Liver (tissue), 8 donors: ENCODE measurements at regions not wholly inside any gene's neighbourhood (a gene's known extent, or its start where the extent isn't known, plus 50 kb on each side); places are given as distances from the start of the nearest gene placed in this dataset.
"Not testable (repeated sequence)": the region's sequence is repeated elsewhere in the genome, so short reads cannot be mapped to it uniquely, and the experiment has no call there.

Experiments used
- DNase-seq: peaks from one replicate; pipeline ENCODE4 v3.0.0-alpha.2; 2017; ENCODE audit warnings: low spot score
- H3K27ac ChIP-seq, 2 donors: one replicate each; pipeline ENCODE4 v1.7.0; 2013; ENCODE audit warnings: inconsistent platforms in 2 of 2, low read length in 2 of 2, control low read depth in 1 of 2, low read depth in 1 of 2, mild to moderate bottlenecking in 1 of 2
- H3K27me3 ChIP-seq, 4 donors: one replicate each; pipeline versions ENCODE4 v1.6.1 to v1.7.0; 2013; ENCODE audit warnings: low read length in 3 of 4, inconsistent platforms in 1 of 4, mild to moderate bottlenecking in 1 of 4, moderate library complexity in 1 of 4; ENCODE audit not compliant: control insufficient read depth in 4 of 4, insufficient read depth in 4 of 4
- H3K36me3 ChIP-seq, 4 donors: one replicate each; pipeline versions ENCODE4 v1.6.1 to v1.7.0; 2013; ENCODE audit warnings: low read length in 3 of 4, mild to moderate bottlenecking in 3 of 4, low read depth in 1 of 4, moderate library complexity in 1 of 4; ENCODE audit not compliant: control insufficient read depth in 4 of 4, insufficient read depth in 3 of 4
- H3K4me1 ChIP-seq, 4 donors: one replicate each; pipeline versions ENCODE4 v1.6.1 to v1.7.0; 2013; ENCODE audit warnings: low read length in 3 of 4, mild to moderate bottlenecking in 3 of 4, moderate library complexity in 1 of 4; ENCODE audit not compliant: control insufficient read depth in 4 of 4, insufficient read depth in 4 of 4
- H3K4me3 ChIP-seq, 3 donors: one replicate each; pipeline versions ENCODE4 v1.6.1 to v1.7.0; 2013; ENCODE audit warnings: low read length in 3 of 3, control low read depth in 1 of 3, low read depth in 1 of 3, mild to moderate bottlenecking in 1 of 3
- H3K9ac ChIP-seq, 2 donors: one replicate each; pipeline ENCODE4 v1.7.0; 2013; ENCODE audit warnings: low read length in 2 of 2, mild to moderate bottlenecking in 2 of 2, moderate library complexity in 2 of 2, control low read depth in 1 of 2, low read depth in 1 of 2
- H3K9me3 ChIP-seq, 4 donors: one replicate each; pipeline versions ENCODE4 v1.6.1 to v1.7.0; 2013; ENCODE audit warnings: low read length in 3 of 4; ENCODE audit not compliant: control insufficient read depth in 4 of 4
- EGR1 ChIP-seq, 2 donors: IDR thresholded peaks; 2 replicates each; pipeline ENCODE4 v1.6.1; 2016 to 2018; ENCODE audit warnings: antibody characterized with exemption in 2 of 2, low read depth in 2 of 2
- FOXA1 ChIP-seq: IDR thresholded peaks from 2 replicates; pipeline ENCODE4 v1.6.1; 2016; ENCODE audit warnings: antibody characterized with exemption
- FOXA2 ChIP-seq: IDR thresholded peaks from 2 replicates; pipeline ENCODE4 v1.6.1; 2016; ENCODE audit warnings: antibody characterized with exemption
- GABPA ChIP-seq, 2 donors: IDR thresholded peaks in 1 of 2; conservative IDR thresholded peaks in 1 of 2; 2 replicates each; pipeline ENCODE4 v1.6.1; 2016; ENCODE audit warnings: antibody characterized with exemption in 2 of 2, mild to moderate bottlenecking in 1 of 2, moderate library complexity in 1 of 2
- HNF4A ChIP-seq, 2 donors: conservative IDR thresholded peaks; 2 replicates each; pipeline ENCODE4 v1.6.1; 2016; ENCODE audit warnings: antibody characterized with exemption in 2 of 2, mild to moderate bottlenecking in 2 of 2
- HNF4G ChIP-seq: IDR thresholded peaks from 2 replicates; pipeline ENCODE4 v1.6.1; 2016; ENCODE audit warnings: antibody characterized with exemption
- JUND ChIP-seq, 2 donors: IDR thresholded peaks; 2 replicates each; pipeline ENCODE4 v1.6.1; 2016; ENCODE audit warnings: antibody characterized with exemption in 2 of 2
- NR2F2 ChIP-seq: IDR thresholded peaks from 2 replicates; pipeline ENCODE4 v1.6.1; 2016; ENCODE audit warnings: antibody characterized with exemption
- RAD21 ChIP-seq, 2 donors: IDR thresholded peaks; 2 replicates each; pipeline ENCODE4 v1.6.1; 2016; ENCODE audit warnings: antibody characterized with exemption in 2 of 2, mild to moderate bottlenecking in 2 of 2
- RXRA ChIP-seq, 2 donors: IDR thresholded peaks; 2 replicates each; pipeline ENCODE4 v1.6.1; 2017 to 2018; ENCODE audit warnings: antibody characterized with exemption in 2 of 2, mild to moderate bottlenecking in 1 of 2
- SP1 ChIP-seq: IDR thresholded peaks from 2 replicates; pipeline ENCODE4 v1.6.1; 2018; ENCODE audit warnings: antibody characterized with exemption, mild to moderate bottlenecking
- YY1 ChIP-seq: IDR thresholded peaks from 2 replicates; pipeline ENCODE4 v1.6.1; 2016; ENCODE audit warnings: antibody characterized with exemption, mild to moderate bottlenecking
- WGBS: extraction: QIAGEN DNeasy Blood & Tissue Kit; methylation state at CpG from one replicate; pipeline ENCODE4 v1.1.7; 2013; 5-methylcytosine and 5-hydroxymethylcytosine counted together
- TF ChIP-seq, protein P1 (sequence below): IDR thresholded peaks from 2 replicates; pipeline ENCODE4 v1.6.1; 2016; ENCODE audit warnings: antibody characterized with exemption, mild to moderate bottlenecking
- TF ChIP-seq, protein P2 (sequence below): IDR thresholded peaks from 2 replicates; pipeline ENCODE4 v1.6.1; 2016; ENCODE audit warnings: antibody characterized with exemption
- TF ChIP-seq, protein P3 (sequence below): fragments of 150-350 bp; IDR thresholded peaks from 2 replicates; pipeline ENCODE4 v1.5.1; 2017; ENCODE audit warnings: improper control_type of control experiment, low read depth, low read length; ENCODE audit not compliant: missing input control
- TF ChIP-seq, protein P4 (sequence below): IDR thresholded peaks from 2 replicates; pipeline ENCODE4 v1.6.1; 2016; ENCODE audit warnings: antibody characterized with exemption
- TF ChIP-seq, protein P5 (sequence below): IDR thresholded peaks from 2 replicates; pipeline ENCODE4 v1.6.1; 2016; ENCODE audit warnings: antibody characterized with exemption
- donor health status: healthy.
- donor health status: healthy.
- donor health status: healthy.
- donor health status: healthy.
- donor health status: healthy.

DNA sequence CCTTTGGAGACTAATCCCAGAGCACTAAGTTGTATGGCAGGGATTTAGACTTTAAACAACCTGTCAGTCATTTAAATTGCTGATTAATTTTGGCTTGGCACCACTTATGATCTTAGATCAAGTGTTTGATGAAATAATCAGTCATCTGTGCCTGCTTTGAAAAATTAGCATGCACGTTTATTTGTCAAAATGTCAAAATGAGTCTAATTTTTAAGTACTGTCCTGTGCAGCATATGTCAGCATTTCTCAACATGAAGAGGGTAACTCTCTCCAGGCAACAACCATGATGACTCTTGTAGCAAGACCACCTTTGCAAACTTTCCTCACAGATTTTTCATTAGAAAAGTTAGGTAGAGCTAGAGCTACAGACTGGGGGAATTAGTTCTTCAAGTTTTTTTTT, 155.7 kb upstream of the GJE1 start:
- DNase-seq, result no peak

DNA sequence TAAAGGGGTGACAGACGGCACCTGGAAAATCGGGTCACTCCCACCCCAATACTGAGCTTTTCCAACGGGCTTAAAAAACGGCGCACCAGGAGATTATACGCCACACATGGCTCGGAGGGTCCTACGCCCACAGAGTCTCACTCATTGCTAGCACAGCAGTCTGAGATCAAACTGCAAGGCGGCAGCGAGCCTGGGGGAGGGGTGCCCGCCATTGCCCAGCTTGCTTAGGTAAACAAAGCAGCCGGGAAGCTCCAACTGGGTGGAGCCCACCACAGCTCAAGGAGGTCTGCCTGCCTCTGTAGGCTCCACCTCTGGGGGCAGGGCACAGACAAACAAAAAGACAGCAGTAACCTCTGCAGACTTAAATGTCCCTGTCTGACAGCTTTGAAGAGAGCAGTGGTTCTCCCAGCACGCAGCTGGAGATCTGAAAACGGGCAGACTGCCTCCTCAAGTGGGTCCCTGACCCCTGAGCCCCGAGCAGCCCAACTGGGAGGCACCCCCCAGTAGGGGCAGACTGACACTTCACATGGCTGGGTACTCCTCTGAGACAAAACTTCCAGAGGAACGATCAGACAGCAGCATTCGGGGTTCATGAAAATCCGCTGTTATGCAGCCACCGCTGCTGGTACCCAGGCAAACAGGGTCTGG, 162.8 kb upstream of the GJE1 start:
- not testable (repeated sequence) for H3K4me3 ChIP-seq, H3K4me1 ChIP-seq, DNase-seq, H3K27ac ChIP-seq, H3K27me3 ChIP-seq, H3K9me3 ChIP-seq, H3K36me3 ChIP-seq, H3K9ac ChIP-seq
- WGBS, result 84% methylated on average over 19 of the region's 19 CpGs

More for the DNA sequence above, 155.7 kb upstream of the GJE1 start:
- Histone ChIP-seq H3K4me3 (no peak overlapping the region), H3K27me3 (no peaks in the 10 kb centered on the region), H3K9ac (no peak overlapping the region), H3K4me1 (no peaks in the 10 kb centered on the region), H3K27ac (no peak overlapping the region), H3K9me3 (no peaks in the 10 kb centered on the region), H3K36me3 (no peaks in the 10 kb centered on the region)
- TF ChIP-seq, protein P1, sequence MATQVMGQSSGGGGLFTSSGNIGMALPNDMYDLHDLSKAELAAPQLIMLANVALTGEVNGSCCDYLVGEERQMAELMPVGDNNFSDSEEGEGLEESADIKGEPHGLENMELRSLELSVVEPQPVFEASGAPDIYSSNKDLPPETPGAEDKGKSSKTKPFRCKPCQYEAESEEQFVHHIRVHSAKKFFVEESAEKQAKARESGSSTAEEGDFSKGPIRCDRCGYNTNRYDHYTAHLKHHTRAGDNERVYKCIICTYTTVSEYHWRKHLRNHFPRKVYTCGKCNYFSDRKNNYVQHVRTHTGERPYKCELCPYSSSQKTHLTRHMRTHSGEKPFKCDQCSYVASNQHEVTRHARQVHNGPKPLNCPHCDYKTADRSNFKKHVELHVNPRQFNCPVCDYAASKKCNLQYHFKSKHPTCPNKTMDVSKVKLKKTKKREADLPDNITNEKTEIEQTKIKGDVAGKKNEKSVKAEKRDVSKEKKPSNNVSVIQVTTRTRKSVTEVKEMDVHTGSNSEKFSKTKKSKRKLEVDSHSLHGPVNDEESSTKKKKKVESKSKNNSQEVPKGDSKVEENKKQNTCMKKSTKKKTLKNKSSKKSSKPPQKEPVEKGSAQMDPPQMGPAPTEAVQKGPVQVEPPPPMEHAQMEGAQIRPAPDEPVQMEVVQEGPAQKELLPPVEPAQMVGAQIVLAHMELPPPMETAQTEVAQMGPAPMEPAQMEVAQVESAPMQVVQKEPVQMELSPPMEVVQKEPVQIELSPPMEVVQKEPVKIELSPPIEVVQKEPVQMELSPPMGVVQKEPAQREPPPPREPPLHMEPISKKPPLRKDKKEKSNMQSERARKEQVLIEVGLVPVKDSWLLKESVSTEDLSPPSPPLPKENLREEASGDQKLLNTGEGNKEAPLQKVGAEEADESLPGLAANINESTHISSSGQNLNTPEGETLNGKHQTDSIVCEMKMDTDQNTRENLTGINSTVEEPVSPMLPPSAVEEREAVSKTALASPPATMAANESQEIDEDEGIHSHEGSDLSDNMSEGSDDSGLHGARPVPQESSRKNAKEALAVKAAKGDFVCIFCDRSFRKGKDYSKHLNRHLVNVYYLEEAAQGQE, result no peak
- TF ChIP-seq, protein P2, sequence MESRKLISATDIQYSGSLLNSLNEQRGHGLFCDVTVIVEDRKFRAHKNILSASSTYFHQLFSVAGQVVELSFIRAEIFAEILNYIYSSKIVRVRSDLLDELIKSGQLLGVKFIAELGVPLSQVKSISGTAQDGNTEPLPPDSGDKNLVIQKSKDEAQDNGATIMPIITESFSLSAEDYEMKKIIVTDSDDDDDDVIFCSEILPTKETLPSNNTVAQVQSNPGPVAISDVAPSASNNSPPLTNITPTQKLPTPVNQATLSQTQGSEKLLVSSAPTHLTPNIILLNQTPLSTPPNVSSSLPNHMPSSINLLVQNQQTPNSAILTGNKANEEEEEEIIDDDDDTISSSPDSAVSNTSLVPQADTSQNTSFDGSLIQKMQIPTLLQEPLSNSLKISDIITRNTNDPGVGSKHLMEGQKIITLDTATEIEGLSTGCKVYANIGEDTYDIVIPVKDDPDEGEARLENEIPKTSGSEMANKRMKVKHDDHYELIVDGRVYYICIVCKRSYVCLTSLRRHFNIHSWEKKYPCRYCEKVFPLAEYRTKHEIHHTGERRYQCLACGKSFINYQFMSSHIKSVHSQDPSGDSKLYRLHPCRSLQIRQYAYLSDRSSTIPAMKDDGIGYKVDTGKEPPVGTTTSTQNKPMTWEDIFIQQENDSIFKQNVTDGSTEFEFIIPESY, result no peak
- no peak for TF ChIP-seq HNF4G
- TF ChIP-seq, protein P3, sequence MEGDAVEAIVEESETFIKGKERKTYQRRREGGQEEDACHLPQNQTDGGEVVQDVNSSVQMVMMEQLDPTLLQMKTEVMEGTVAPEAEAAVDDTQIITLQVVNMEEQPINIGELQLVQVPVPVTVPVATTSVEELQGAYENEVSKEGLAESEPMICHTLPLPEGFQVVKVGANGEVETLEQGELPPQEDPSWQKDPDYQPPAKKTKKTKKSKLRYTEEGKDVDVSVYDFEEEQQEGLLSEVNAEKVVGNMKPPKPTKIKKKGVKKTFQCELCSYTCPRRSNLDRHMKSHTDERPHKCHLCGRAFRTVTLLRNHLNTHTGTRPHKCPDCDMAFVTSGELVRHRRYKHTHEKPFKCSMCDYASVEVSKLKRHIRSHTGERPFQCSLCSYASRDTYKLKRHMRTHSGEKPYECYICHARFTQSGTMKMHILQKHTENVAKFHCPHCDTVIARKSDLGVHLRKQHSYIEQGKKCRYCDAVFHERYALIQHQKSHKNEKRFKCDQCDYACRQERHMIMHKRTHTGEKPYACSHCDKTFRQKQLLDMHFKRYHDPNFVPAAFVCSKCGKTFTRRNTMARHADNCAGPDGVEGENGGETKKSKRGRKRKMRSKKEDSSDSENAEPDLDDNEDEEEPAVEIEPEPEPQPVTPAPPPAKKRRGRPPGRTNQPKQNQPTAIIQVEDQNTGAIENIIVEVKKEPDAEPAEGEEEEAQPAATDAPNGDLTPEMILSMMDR, result no peak
- no peak for TF ChIP-seq NR2F2
- no peak for TF ChIP-seq GABPA (IDR thresholded peaks at IDR 0.05 in 1 of 2, conservative IDR thresholded peaks at IDR 0.05 in 1 of 2)
- TF ChIP-seq, protein P4, sequence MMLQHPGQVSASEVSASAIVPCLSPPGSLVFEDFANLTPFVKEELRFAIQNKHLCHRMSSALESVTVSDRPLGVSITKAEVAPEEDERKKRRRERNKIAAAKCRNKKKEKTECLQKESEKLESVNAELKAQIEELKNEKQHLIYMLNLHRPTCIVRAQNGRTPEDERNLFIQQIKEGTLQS, result no peak
- no peak for TF ChIP-seq SP1
- TF ChIP-seq RXRA (IDR thresholded peaks at IDR 0.05), result no peak
- TF ChIP-seq HNF4A (conservative IDR thresholded peaks at IDR 0.05), result no peak
- no peak for TF ChIP-seq FOXA2
- no peak for TF ChIP-seq EGR1 (IDR thresholded peaks at IDR 0.05; ENCODE audit: low read depth in 2 of 2)
- TF ChIP-seq JUND (IDR thresholded peaks at IDR 0.05), result no peak
- TF ChIP-seq RAD21 (IDR thresholded peaks at IDR 0.05), result no peak
- TF ChIP-seq, protein P5, sequence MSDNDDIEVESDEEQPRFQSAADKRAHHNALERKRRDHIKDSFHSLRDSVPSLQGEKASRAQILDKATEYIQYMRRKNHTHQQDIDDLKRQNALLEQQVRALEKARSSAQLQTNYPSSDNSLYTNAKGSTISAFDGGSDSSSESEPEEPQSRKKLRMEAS, result no peak
- TF ChIP-seq FOXA1, result no peak
- TF ChIP-seq YY1, result no peak
- WGBS, result 76% methylated on average over 1 of the region's 1 CpG
